ENCODE measurements at regions not wholly inside any gene's neighbourhood (a gene's known extent, or its start where the extent isn't known, plus 50 kb on each side); places are given as distances from the start of the nearest gene placed in this dataset.

- TF ChIP-seq, protein P1, sequence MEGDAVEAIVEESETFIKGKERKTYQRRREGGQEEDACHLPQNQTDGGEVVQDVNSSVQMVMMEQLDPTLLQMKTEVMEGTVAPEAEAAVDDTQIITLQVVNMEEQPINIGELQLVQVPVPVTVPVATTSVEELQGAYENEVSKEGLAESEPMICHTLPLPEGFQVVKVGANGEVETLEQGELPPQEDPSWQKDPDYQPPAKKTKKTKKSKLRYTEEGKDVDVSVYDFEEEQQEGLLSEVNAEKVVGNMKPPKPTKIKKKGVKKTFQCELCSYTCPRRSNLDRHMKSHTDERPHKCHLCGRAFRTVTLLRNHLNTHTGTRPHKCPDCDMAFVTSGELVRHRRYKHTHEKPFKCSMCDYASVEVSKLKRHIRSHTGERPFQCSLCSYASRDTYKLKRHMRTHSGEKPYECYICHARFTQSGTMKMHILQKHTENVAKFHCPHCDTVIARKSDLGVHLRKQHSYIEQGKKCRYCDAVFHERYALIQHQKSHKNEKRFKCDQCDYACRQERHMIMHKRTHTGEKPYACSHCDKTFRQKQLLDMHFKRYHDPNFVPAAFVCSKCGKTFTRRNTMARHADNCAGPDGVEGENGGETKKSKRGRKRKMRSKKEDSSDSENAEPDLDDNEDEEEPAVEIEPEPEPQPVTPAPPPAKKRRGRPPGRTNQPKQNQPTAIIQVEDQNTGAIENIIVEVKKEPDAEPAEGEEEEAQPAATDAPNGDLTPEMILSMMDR (IDR thresholded peaks at IDR 0.05; ENCODE audit: low read depth, low read length, missing input control): no peak
- TF ChIP-seq ZBTB33 (IDR thresholded peaks at IDR 0.05): no peak
- TF ChIP-seq RAD21 (IDR thresholded peaks at IDR 0.05): no peak
- no peak for TF ChIP-seq HNF4A (conservative IDR thresholded peaks at IDR 0.05)
- TF ChIP-seq TAF1 (conservative IDR thresholded peaks at IDR 0.05): no peak
- no peak for TF ChIP-seq HNF4G (IDR thresholded peaks at IDR 0.05)
- TF ChIP-seq REST (IDR thresholded peaks at IDR 0.05): no peak
- TF ChIP-seq EGR1 (IDR thresholded peaks at IDR 0.05; ENCODE audit: low read depth in 2 of 2): no peak
- TF ChIP-seq SP1 (IDR thresholded peaks at IDR 0.05): no peak
- TF ChIP-seq GABPA (IDR thresholded peaks at IDR 0.05 in 1 of 2, conservative IDR thresholded peaks at IDR 0.05 in 1 of 2): no peak
Measured at GRCh38 chr1:219681876-219682275, 69.0 kb upstream of the ZC3H11B start.
